Left ventricle myocardium inferior (tissue), 1 donor: ENCODE measurements at regions not wholly inside any gene's neighbourhood (a gene's known extent, or its start where the extent isn't known, plus 50 kb on each side); places are given as distances from the start of the nearest gene placed in this dataset.

ENCODE experiments used
- DNase-seq: peaks from one replicate; pipeline ENCODE4 v3.0.0-alpha.2; 2020
- H3K27ac ChIP-seq: fragments of 200-600 bp; replicated peaks from 2 replicates; pipeline ENCODE4 v1.8.0; 2021
- H3K27me3 ChIP-seq: fragments of 200-600 bp; 2 replicates; pipeline ENCODE4 v1.8.0; 2021; ENCODE audit warnings: low read depth
- H3K36me3 ChIP-seq: fragments of 200-600 bp; 2 replicates; pipeline ENCODE4 v1.8.0; 2021
- H3K4me1 ChIP-seq: fragments of 200-600 bp; 2 replicates; pipeline ENCODE4 v1.8.0; 2021
- H3K4me3 ChIP-seq: fragments of 200-600 bp; 2 replicates; pipeline ENCODE4 v1.8.0; 2021; ENCODE audit warnings: mild to moderate bottlenecking, moderate library complexity
- H3K9me3 ChIP-seq: fragments of 200-600 bp; replicated peaks from 2 replicates; pipeline ENCODE4 v1.8.0; 2021
- intact Hi-C: fragments of 100-400 bp; cut with micrococcal nuclease; formaldehyde crosslinking; loops from one replicate; pipeline ENCODE4 v1.11.0; 2022
- TF ChIP-seq, protein P1 (sequence below): fragments of 200-600 bp; IDR thresholded peaks from 2 replicates; pipeline ENCODE4 v1.8.0; 2021; ENCODE audit warnings: antibody characterized with exemption, mild to moderate bottlenecking, borderline replicate concordance
- donor health status: DM: no; HTN: yes; CAD: no; lungs with severe emphysema.

DNA sequence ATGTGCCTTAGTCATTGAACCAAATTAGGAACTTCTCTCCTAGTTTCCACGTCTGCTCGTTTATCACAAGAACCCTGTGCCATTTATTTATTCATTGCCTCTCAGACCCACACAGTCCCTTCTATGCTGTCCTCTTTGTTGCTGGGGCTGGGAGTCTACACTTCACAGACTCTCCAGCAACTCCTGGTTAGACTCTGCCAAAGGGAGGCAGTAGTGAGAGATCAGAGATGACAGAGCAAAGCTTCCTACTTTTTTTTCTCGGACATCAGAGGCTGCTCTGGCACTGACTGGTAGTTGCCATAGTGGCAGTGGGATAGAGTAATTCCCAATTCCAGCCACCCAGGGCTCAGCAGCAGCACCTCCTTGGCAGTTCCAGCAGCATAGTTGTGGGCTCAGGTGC is 277.5 kb downstream of the BCL11A start:
- Histone ChIP-seq H3K9me3 (peaks cover 18% of the 10 kb centered on the region), H3K27ac (no peak overlapping the region), H3K27me3 (no peaks in the 10 kb centered on the region), H3K4me1 (no peaks in the 10 kb centered on the region), H3K4me3 (no peak overlapping the region), H3K36me3 (no peaks in the 10 kb centered on the region)
- TF ChIP-seq, protein P1, sequence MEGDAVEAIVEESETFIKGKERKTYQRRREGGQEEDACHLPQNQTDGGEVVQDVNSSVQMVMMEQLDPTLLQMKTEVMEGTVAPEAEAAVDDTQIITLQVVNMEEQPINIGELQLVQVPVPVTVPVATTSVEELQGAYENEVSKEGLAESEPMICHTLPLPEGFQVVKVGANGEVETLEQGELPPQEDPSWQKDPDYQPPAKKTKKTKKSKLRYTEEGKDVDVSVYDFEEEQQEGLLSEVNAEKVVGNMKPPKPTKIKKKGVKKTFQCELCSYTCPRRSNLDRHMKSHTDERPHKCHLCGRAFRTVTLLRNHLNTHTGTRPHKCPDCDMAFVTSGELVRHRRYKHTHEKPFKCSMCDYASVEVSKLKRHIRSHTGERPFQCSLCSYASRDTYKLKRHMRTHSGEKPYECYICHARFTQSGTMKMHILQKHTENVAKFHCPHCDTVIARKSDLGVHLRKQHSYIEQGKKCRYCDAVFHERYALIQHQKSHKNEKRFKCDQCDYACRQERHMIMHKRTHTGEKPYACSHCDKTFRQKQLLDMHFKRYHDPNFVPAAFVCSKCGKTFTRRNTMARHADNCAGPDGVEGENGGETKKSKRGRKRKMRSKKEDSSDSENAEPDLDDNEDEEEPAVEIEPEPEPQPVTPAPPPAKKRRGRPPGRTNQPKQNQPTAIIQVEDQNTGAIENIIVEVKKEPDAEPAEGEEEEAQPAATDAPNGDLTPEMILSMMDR = no peak
- no peak for DNase-seq
- intact Hi-C loops = no loop called here

DNA sequence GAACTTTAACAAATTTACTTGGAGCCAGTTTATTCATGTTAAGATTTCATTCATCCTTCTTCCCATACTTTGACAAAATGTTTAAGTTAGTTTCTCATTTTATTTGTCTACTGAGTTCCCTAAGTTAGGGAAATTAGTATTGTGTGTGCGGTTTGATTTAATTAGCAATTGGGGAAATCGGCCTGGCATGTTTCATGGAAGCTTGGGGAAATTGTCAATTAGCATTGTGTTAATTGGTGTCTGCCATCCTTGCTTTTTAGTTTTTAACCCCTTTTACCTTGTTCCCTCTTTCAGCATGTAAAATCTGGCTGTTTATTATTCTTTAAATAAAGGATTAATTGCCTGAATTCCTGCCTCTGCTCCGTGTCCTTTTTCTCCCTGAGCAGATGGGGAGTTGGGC is 279.6 kb downstream of the BCL11A start:
- intact Hi-C loops = no loop called here
- no peaks in the 10 kb centered on the region for H3K4me1 ChIP-seq

DNA sequence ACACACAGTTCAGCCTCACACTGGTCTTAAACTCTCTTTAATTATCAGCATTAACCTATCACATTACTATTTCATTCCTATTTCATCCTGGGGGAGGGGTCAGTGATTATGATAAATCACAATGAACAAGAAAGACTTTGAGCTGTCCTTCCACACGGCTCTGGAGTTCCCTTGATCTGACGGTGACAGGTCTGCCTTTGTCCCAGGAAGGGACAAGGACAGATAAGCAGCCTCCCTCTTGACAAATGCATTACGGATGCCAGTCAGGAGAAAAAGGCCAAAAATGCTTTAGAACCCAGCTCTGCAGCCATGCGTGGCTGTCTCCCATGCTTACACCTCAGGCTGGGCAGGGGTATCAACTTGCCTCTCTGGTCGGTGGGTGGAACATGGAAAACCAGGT is 281.7 kb downstream of the BCL11A start:
- TF ChIP-seq, protein P1 = no peak
- H3K4me3 ChIP-seq = no peak overlapping the region
- H3K27ac ChIP-seq = no peak overlapping the region
- H3K4me1 ChIP-seq = no peaks in the 10 kb centered on the region
- intact Hi-C loops = no loop called here
- H3K36me3 ChIP-seq = no peaks in the 10 kb centered on the region
- H3K27me3 ChIP-seq = no peaks in the 10 kb centered on the region
- peaks cover 18% of the 10 kb centered on the region for H3K9me3 ChIP-seq
- DNase-seq = no peak

More for the DNA sequence above, 279.6 kb downstream of the BCL11A start:
- no peaks in the 10 kb centered on the region for H3K27me3 ChIP-seq
- no peaks in the 10 kb centered on the region for H3K36me3 ChIP-seq
- TF ChIP-seq, protein P1 = no peak
- no peak overlapping the region for H3K4me3 ChIP-seq
- no peak overlapping the region for H3K27ac ChIP-seq
- peaks cover 18% of the 10 kb centered on the region for H3K9me3 ChIP-seq
- DNase-seq = no peak

DNA sequence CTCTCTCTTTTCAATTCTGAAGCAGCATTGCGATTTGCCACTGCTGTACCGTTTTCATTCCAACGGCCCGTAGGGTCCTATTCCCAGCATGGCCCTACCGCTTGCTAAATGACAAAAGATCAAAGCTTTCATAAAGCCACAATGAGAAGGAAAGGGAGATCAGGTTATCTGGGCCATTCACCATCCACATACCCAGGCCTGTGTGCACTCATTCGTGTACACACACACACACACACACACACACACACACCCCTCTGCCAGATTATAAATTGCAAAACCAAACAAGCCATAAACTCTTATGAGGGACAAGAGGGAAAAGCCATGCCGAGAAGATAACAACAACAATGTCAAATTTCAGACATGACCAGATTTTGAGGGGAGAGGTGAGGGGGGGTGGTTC is 282.3 kb downstream of the BCL11A start:
- TF ChIP-seq, protein P1 = no peak
- no peaks in the 10 kb centered on the region for H3K27me3 ChIP-seq
- no peaks in the 10 kb centered on the region for H3K4me1 ChIP-seq
- no peak overlapping the region for H3K4me3 ChIP-seq
- H3K27ac ChIP-seq = no peak overlapping the region
- DNase-seq = no peak
- H3K9me3 ChIP-seq = peaks cover 18% of the 10 kb centered on the region
- H3K36me3 ChIP-seq = no peaks in the 10 kb centered on the region
- intact Hi-C loops = no loop called here

DNA sequence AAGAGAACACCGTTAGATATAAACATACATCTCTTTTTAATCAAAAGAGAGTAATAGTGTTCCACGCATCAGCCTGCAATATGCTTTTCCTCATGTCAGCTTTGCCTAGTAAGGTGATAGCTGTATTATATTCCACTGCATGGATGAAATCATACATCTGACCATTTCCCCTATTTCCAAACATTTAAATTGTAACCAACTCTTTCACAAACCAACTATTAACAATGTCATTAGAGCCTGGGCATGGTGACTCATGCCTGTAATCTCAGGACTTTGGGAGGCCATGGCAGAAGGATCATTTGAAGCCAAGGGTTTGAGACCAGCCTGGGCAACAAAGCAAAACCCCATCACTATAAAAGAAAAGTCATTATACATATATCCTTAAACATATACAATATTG is 284.8 kb downstream of the BCL11A start:
- intact Hi-C loops = no loop called here
- H3K4me3 ChIP-seq = no peak overlapping the region
- H3K9me3 ChIP-seq = no peaks in the 10 kb centered on the region
- no peaks in the 10 kb centered on the region for H3K27me3 ChIP-seq
- H3K27ac ChIP-seq = no peak overlapping the region
- no peaks in the 10 kb centered on the region for H3K36me3 ChIP-seq
- TF ChIP-seq, protein P1 = no peak
- no peak for DNase-seq
- H3K4me1 ChIP-seq = no peaks in the 10 kb centered on the region

DNA sequence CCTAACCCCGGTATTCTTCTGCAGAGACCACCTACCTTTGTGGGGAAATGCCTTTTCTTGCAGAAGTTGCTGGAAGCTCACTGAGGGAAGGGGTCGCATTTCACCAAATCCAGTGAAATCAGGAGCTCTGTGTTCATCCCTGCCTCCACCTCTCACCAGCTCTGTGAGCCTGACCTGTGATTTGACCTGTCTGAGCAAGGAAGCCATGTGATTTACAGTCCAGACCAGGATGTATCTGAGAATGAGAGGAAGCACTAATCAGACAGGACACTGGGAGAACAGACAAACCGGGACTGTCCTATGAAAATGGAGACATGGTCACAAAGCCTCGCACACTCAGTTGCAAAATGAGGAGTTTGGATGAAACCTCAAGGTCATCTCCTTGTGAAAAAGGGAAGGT is 285.4 kb downstream of the BCL11A start:
- H3K4me3 ChIP-seq = no peak overlapping the region
- intact Hi-C loops = no loop called here
- H3K36me3 ChIP-seq = no peaks in the 10 kb centered on the region
- H3K27me3 ChIP-seq = no peaks in the 10 kb centered on the region
- no peaks in the 10 kb centered on the region for H3K4me1 ChIP-seq
- TF ChIP-seq, protein P1 = no peak
- no peaks in the 10 kb centered on the region for H3K9me3 ChIP-seq
- H3K27ac ChIP-seq = no peak overlapping the region
- no peak for DNase-seq
